Activated CD8-positive, alpha-beta T cell treated with anti-CD3 and anti-CD28 coated beads for 36 hours (primary cell): ENCODE measurements at regions not wholly inside any gene's neighbourhood (a gene's known extent, or its start where the extent isn't known, plus 50 kb on each side); places are given as distances from the start of the nearest gene placed in this dataset.
A peak's percentile ranks its signal among the peaks of the same experiment; 100 is the strongest.

Experiments used
- ATAC-seq: fragments of 200-7000 bp; cut with Tn5 transposase; one replicate; pipeline ENCODE4 v1.10.0; 2021; ENCODE audit warnings: mild to moderate bottlenecking, moderate library complexity
- CTCF ChIA-PET: fragments of 350-600 bp; sonication (Branson Sonifier 250); formaldehyde crosslinking; loops from one replicate; lab custom pipeline; 2021; ENCODE audit warnings: antibody characterized with exemption; lab: Charles Lee
- POLR2A ChIA-PET: fragments of 350-600 bp; sonication (Branson Sonifier 250); formaldehyde crosslinking; loops from one replicate; lab custom pipeline; 2021; ENCODE audit warnings: antibody characterized with exemption; lab: Charles Lee
- DNase-seq: peaks from one replicate; pipeline ENCODE4 v3.0.0-alpha.2; 2020
- H3K27ac Mint-ChIP-seq: one replicate; pipeline ENCODE4 v1.8.0; 2021; ENCODE audit warnings: mild to moderate bottlenecking, mixed read lengths
- H3K27me3 Mint-ChIP-seq: one replicate; pipeline ENCODE4 v1.8.0; 2021; ENCODE audit warnings: mixed read lengths
- H3K36me3 Mint-ChIP-seq: one replicate; pipeline ENCODE4 v1.8.0; 2021; ENCODE audit warnings: low read depth, mixed read lengths
- H3K4me1 Mint-ChIP-seq: one replicate; pipeline ENCODE4 v1.8.0; 2021; ENCODE audit warnings: low read depth, mixed read lengths
- H3K4me3 Mint-ChIP-seq: one replicate; pipeline ENCODE4 v1.8.0; 2021; ENCODE audit warnings: mild to moderate bottlenecking, moderate library complexity, mixed read lengths
- H3K9me3 Mint-ChIP-seq: one replicate; pipeline ENCODE4 v1.8.0; 2021; ENCODE audit warnings: mixed read lengths
- CTCF ChIP-seq: fragments of 200-600 bp; IDR thresholded peaks from one replicate; pipeline ENCODE4 v1.8.0; 2022; ENCODE audit warnings: antibody characterized with exemption, mild to moderate bottlenecking
- intact Hi-C: fragments of 100-400 bp; cut with micrococcal nuclease; formaldehyde crosslinking; loops from one replicate; pipeline ENCODE4 v1.10.0; 2022

DNA sequence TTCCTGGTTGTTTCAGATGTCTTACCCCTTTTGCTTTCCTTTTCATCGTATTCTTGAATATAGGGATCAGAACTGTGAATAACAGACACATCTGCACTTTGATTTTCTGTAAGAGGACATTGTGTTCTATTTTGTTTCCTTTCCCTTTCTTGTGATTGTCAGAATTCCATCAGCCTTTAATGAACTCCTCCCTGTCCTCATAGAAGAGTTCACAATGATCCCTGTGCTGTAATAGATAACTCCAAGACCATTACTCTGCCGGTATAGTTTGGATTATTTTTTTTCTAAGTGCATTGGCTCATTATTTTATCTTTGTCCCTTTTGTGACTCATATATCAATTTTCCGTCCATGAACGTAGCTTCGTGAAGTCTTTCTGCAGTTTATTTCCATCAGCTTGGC is 59.7 kb upstream of the PRDM8 start:
- DNase-seq: no peak
- Mint-ChIP-seq H3K27me3 (no peaks in the 10 kb centered on the region), H3K36me3 (peaks cover 3% of the 10 kb centered on the region), H3K4me3 (no peak overlapping the region), H3K4me1 (peaks cover 53% of the 10 kb centered on the region), H3K9me3 (peaks cover 3% of the 10 kb centered on the region), H3K27ac (peak overlapping the region; percentile 81)
- no peak for ATAC-seq
- no peak for TF ChIP-seq CTCF
- intact Hi-C loops: no loop called here
- ChIA-PET CTCF (interaction anchor here (1.4 to 6.7 kb wide), 2 partner anchors 11 to 35 kb away, joined by 4 to 50 read pairs; no protein-coding TSS in a partner anchor), POLR2A (interaction anchor here (1.3 kb wide), 1 partner anchor 12 kb away, joined by 3 read pairs; no protein-coding TSS in a partner anchor)

- ATAC-seq (no peak), DNase-seq (no peak)
- H3K27ac Mint-ChIP-seq: no peak overlapping the region
- no peak overlapping the region for H3K4me3 Mint-ChIP-seq
- ChIA-PET POLR2A (interaction anchor here (1.3 kb wide), 1 partner anchor 10 kb away, joined by 3 read pairs; no protein-coding TSS in a partner anchor), CTCF (interaction anchor here (0.7 to 6.7 kb wide), 2 partner anchors 9 to 47 kb away, joined by 3 to 50 read pairs; no protein-coding TSS in a partner anchor)
- no peak for TF ChIP-seq CTCF
- intact Hi-C loops: no loop called here
- H3K9me3 Mint-ChIP-seq: peaks cover 3% of the 10 kb centered on the region
- H3K27me3 Mint-ChIP-seq: no peaks in the 10 kb centered on the region
- H3K36me3 Mint-ChIP-seq: peaks cover 3% of the 10 kb centered on the region
- peaks cover 42% of the 10 kb centered on the region for H3K4me1 Mint-ChIP-seq
These were observed 61.0 kb upstream of the PRDM8 start for GRCh38 chr4:80136270-80136669.

DNA sequence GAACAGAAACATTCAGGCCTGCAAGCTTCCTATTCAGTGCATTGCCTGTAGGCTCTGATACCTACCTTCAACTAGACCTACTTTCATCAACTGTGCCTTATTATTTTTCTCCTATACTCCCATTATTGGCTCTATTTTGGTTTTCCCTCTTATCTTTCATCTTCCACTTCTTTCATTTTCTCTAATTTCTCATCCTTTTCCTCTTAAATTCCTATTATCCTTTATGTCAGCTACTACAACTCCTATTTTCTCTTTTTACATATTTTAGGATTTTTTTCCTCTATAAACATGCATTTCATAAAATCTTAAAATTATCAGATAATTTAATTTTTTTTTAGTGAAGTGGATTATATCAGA is 61.6 kb upstream of the PRDM8 start:
- no peak overlapping the region for H3K27ac Mint-ChIP-seq
- ATAC-seq (no peak), DNase-seq (no peak)
- peaks cover 42% of the 10 kb centered on the region for H3K4me1 Mint-ChIP-seq
- intact Hi-C loops: no loop called here
- H3K36me3 Mint-ChIP-seq: peaks cover 3% of the 10 kb centered on the region
- no peaks in the 10 kb centered on the region for H3K27me3 Mint-ChIP-seq
- no peak overlapping the region for H3K4me3 Mint-ChIP-seq
- peaks cover 3% of the 10 kb centered on the region for H3K9me3 Mint-ChIP-seq
- ChIA-PET POLR2A (no interaction called here), CTCF (interaction anchor here (6.7 kb wide), 1 partner anchor 9 kb away, joined by 50 read pairs; no protein-coding TSS in a partner anchor)
- TF ChIP-seq CTCF: no peak

- H3K27ac Mint-ChIP-seq: no peak overlapping the region
- POLR2A ChIA-PET: no interaction called here
- TF ChIP-seq CTCF: no peak
These were observed 62.1 kb upstream of the ANTXR2 start for GRCh38 chr4:80134936-80135701.

GRCh38 chr4:80133240-80133783 is 60.3 kb upstream of the ANTXR2 start:
- ChIA-PET POLR2A (no interaction called here), CTCF (no interaction called here)
- H3K27ac Mint-ChIP-seq: no peak overlapping the region
- ATAC-seq: no peak
- peaks cover 3% of the 10 kb centered on the region for H3K9me3 Mint-ChIP-seq
- DNase-seq: no peak
- peaks cover 3% of the 10 kb centered on the region for H3K36me3 Mint-ChIP-seq
- intact Hi-C loops: no loop called here
- no peaks in the 10 kb centered on the region for H3K27me3 Mint-ChIP-seq
- H3K4me3 Mint-ChIP-seq: no peak overlapping the region
- TF ChIP-seq CTCF: no peak
- peaks cover 38% of the 10 kb centered on the region for H3K4me1 Mint-ChIP-seq

More at GRCh38 chr4:80134936-80135701, 62.1 kb upstream of the ANTXR2 start:
- Mint-ChIP-seq H3K4me3 (no peak overlapping the region), H3K36me3 (peaks cover 3% of the 10 kb centered on the region), H3K9me3 (peaks cover 3% of the 10 kb centered on the region), H3K4me1 (peaks cover 38% of the 10 kb centered on the region), H3K27me3 (no peaks in the 10 kb centered on the region)
- CTCF ChIA-PET: interaction anchor here (6.7 kb wide), 1 partner anchor 8 kb away, joined by 50 read pairs; no protein-coding TSS in a partner anchor
- ATAC-seq (no peak), DNase-seq (no peak)
- intact Hi-C loops: no loop called here
